HG02678 (cell line): ENCODE measurements at regions not wholly inside any gene's neighbourhood (a gene's known extent, or its start where the extent isn't known, plus 50 kb on each side); places are given as distances from the start of the nearest gene placed in this dataset.

Experiments
- ATAC-seq: cut with Tn5 transposase; IDR thresholded peaks from one replicate; pipeline ENCODE4 v1.9.1; 2021; ENCODE audit warnings: mild to moderate bottlenecking, moderate library complexity; ENCODE audit not compliant: unreplicated experiment

- ATAC-seq = no peak
Measured at GRCh38 chr1:14180738-14181137, 417.7 kb upstream of the KAZN start.

- no peak for ATAC-seq
Measured at GRCh38 chr1:14181191-14181795, 417.2 kb upstream of the KAZN start.

GRCh38 chr1:14182856-14183255 lies 415.6 kb upstream of the KAZN start:
- no peak for ATAC-seq

- ATAC-seq = no peak
Measured at GRCh38 chr1:14183329-14183728, 415.2 kb upstream of the KAZN start.

GRCh38 chr1:14184454-14184853 lies 414.0 kb upstream of the KAZN start:
- ATAC-seq = no peak

- ATAC-seq = no peak
Measured at GRCh38 chr1:14189381-14189780, 409.1 kb upstream of the KAZN start.

- ATAC-seq = no peak
Measured at GRCh38 chr1:14190508-14190907, 408.0 kb upstream of the KAZN start.

GRCh38 chr1:14194511-14194910 lies 404.0 kb upstream of the KAZN start:
- no peak for ATAC-seq

GRCh38 chr1:14205066-14205465 lies 393.4 kb upstream of the KAZN start:
- ATAC-seq = no peak

- no peak for ATAC-seq
Measured at GRCh38 chr1:14215151-14215550, 383.3 kb upstream of the KAZN start.

GRCh38 chr1:14217384-14217783 lies 381.1 kb upstream of the KAZN start:
- ATAC-seq = no peak

GRCh38 chr1:14220324-14220723 lies 378.2 kb upstream of the KAZN start:
- ATAC-seq = no peak

- ATAC-seq = no peak
Measured at GRCh38 chr1:14220811-14221210, 377.7 kb upstream of the KAZN start.

GRCh38 chr1:14222086-14222485 lies 376.4 kb upstream of the KAZN start:
- ATAC-seq = no peak

GRCh38 chr1:14228677-14229076 lies 369.8 kb upstream of the KAZN start:
- ATAC-seq = no peak

GRCh38 chr1:14233510-14233909 lies 365.0 kb upstream of the KAZN start:
- ATAC-seq = no peak

- no peak for ATAC-seq
Measured at GRCh38 chr1:14236097-14236496, 362.4 kb upstream of the KAZN start.

- no peak for ATAC-seq
Measured at GRCh38 chr1:14238472-14239307, 359.8 kb upstream of the KAZN start.

- no peak for ATAC-seq
Measured at GRCh38 chr1:14240265-14240664, 358.2 kb upstream of the KAZN start.

GRCh38 chr1:14242123-14242522 lies 356.4 kb upstream of the KAZN start:
- ATAC-seq = no peak

- no peak for ATAC-seq
Measured at GRCh38 chr1:14242870-14243269, 355.6 kb upstream of the KAZN start.

- no peak for ATAC-seq
Measured at GRCh38 chr1:14245954-14246353, 352.5 kb upstream of the KAZN start.

GRCh38 chr1:14246471-14246870 lies 352.0 kb upstream of the KAZN start:
- no peak for ATAC-seq
